H1 (cell line): ENCODE measurements at regions not wholly inside any gene's neighbourhood (a gene's known extent, or its start where the extent isn't known, plus 50 kb on each side); places are given as distances from the start of the nearest gene placed in this dataset.

Source experiments
- CTCF ChIA-PET: fragments of 300-600 bp; sonication (Branson Sonifier 250); formaldehyde crosslinking; loops from one replicate; lab custom pipeline; 2021; ENCODE audit not compliant: partially characterized antibody; lab: Charles Lee
- POLR2A ChIA-PET: fragments of 300-600 bp; sonication (Branson Sonifier 250); formaldehyde crosslinking; loops from one replicate; lab custom pipeline; 2021; ENCODE audit warnings: inconsistent platforms; ENCODE audit not compliant: partially characterized antibody; lab: Charles Lee
- DNase-seq, 2 experiments: peaks; one replicate each; pipeline versions ENCODE4 v3.0.0 to v3.0.0-alpha.2; 2010 to 2022; ENCODE audit warnings: low spot score in 2 of 2, low read depth in 1 of 2, mixed read lengths in 1 of 2
- FAIRE-seq: peaks from 2 replicates; lab custom pipeline; 2011; peaks lifted over from hg19 to GRCh38; lab: Jason Lieb, UNC
- H2AFZ ChIP-seq: 2 replicates; pipeline ENCODE4 v1.8.1; 2012; ENCODE audit warnings: low read length, inconsistent platforms
- H2AK5ac ChIP-seq: 2 replicates; pipeline ENCODE4 v1.6.1; 2013; ENCODE audit warnings: low read depth, low read length
- H2BK120ac ChIP-seq: replicated peaks from 2 replicates; pipeline ENCODE3; 2013; ENCODE audit warnings: low read depth, low read length, inconsistent platforms
- H2BK12ac ChIP-seq: 2 replicates; pipeline ENCODE4 v1.6.1; 2013; ENCODE audit warnings: low read depth, low read length
- H2BK15ac ChIP-seq: 2 replicates; pipeline ENCODE4 v1.6.1; 2013; ENCODE audit warnings: low read length
- H2BK20ac ChIP-seq: 2 replicates; pipeline ENCODE4 v1.6.1; 2013; ENCODE audit warnings: low read length
- H2BK5ac ChIP-seq: 2 replicates; pipeline ENCODE4 v1.6.1; 2013; ENCODE audit warnings: low read depth, low read length
- H3K14ac ChIP-seq: 2 replicates; pipeline ENCODE4 v1.6.1; 2013; ENCODE audit warnings: inconsistent platforms; ENCODE audit not compliant: insufficient read length
- H3K18ac ChIP-seq: 2 replicates; pipeline ENCODE4 v1.6.1; 2013; ENCODE audit warnings: low read length; ENCODE audit errors: extremely low read depth
- H3K23ac ChIP-seq: 2 replicates; pipeline ENCODE4 v1.6.1; 2013; ENCODE audit warnings: inconsistent platforms; ENCODE audit not compliant: insufficient read length
- H3K23me2 ChIP-seq: 2 replicates; pipeline ENCODE4 v1.6.1; 2013; ENCODE audit warnings: low read depth, low read length
- H3K27ac ChIP-seq: 2 replicates; pipeline ENCODE4 v1.6.1; 2011; ENCODE audit warnings: low read depth, low read length, inconsistent platforms
- H3K27me3 ChIP-seq, 4 experiments: replicated peaks in 1 of 4; 1 replicate in 1 of 4; 2 replicates in 3 of 4; pipeline versions ENCODE4 v1.6.1 to v1.8.1; 2011 to 2013; ENCODE audit warnings: low read length in 3 of 4, mild to moderate bottlenecking in 3 of 4, inconsistent platforms in 2 of 4, mixed read lengths in 2 of 4, moderate library complexity in 1 of 4; ENCODE audit not compliant: control insufficient read depth in 3 of 4, insufficient read depth in 3 of 4; ENCODE audit errors: extremely low read depth in 1 of 4
- H3K36me3 ChIP-seq, 4 experiments: 2 replicates each; pipeline versions ENCODE4 v1.6.1 to v1.8.1; 2011 to 2013; ENCODE audit warnings: mild to moderate bottlenecking in 4 of 4, low read length in 3 of 4, moderate library complexity in 2 of 4, control low read depth in 1 of 4, inconsistent platforms in 1 of 4; ENCODE audit not compliant: insufficient read depth in 4 of 4, control insufficient read depth in 2 of 4
- H3K4ac ChIP-seq: replicated peaks from 2 replicates; pipeline ENCODE3; 2013; ENCODE audit warnings: low read length, low read depth, mixed read lengths, inconsistent platforms; ENCODE audit not compliant: insufficient read length
- H3K4me1 ChIP-seq, 4 experiments: replicated peaks in 1 of 4; 1 replicate in 1 of 4; 2 replicates in 3 of 4; pipeline versions ENCODE4 v1.6.1 to v1.8.1; 2011 to 2013; ENCODE audit warnings: low read length in 3 of 4, inconsistent platforms in 2 of 4, mixed read lengths in 1 of 4; ENCODE audit not compliant: insufficient read depth in 4 of 4, control insufficient read depth in 3 of 4
- H3K4me2 ChIP-seq, 2 experiments: 2 replicates each; pipeline versions ENCODE4 v1.6.1 to v1.8.1; 2011 to 2013; ENCODE audit warnings: low read depth in 2 of 2, low read length in 2 of 2, control low read depth in 1 of 2, inconsistent platforms in 1 of 2, mild to moderate bottlenecking in 1 of 2; ENCODE audit not compliant: insufficient read depth in 1 of 2
- H3K4me3 ChIP-seq, 4 experiments: fragments of 200-600, 300-600 bp in 1 of 4; sonication (generic), shearing (Covaris generic), sonication (Bioruptor Twin) in 1 of 4; 2 replicates each; pipeline versions ENCODE4 v1.5.1 to v1.8.1; 2011 to 2016; ENCODE audit warnings: low read length in 4 of 4, low read depth in 3 of 4, control low read depth in 2 of 4, inconsistent platforms in 2 of 4, mild to moderate bottlenecking in 2 of 4, mixed read lengths in 1 of 4, moderate library complexity in 1 of 4; ENCODE audit not compliant: insufficient read depth in 2 of 4; ENCODE audit errors: extremely low read depth in 1 of 4
- H3K56ac ChIP-seq: replicated peaks from 2 replicates; pipeline ENCODE3; 2013; ENCODE audit warnings: low read depth, mild to moderate bottlenecking, mixed read lengths, low read length, inconsistent platforms; ENCODE audit not compliant: insufficient read length
- H3K79me1 ChIP-seq: 2 replicates; pipeline ENCODE4 v1.6.1; 2013; ENCODE audit warnings: low read depth, low read length, control low read depth
- H3K79me2 ChIP-seq, 2 experiments: 2 replicates each; pipeline versions ENCODE4 v1.6.1 to v1.8.1; 2012 to 2013; ENCODE audit warnings: low read length in 2 of 2, mild to moderate bottlenecking in 2 of 2, inconsistent platforms in 1 of 2; ENCODE audit not compliant: insufficient read depth in 2 of 2, control insufficient read depth in 1 of 2
- H3K9ac ChIP-seq, 4 experiments: replicated peaks in 1 of 4; 1 replicate in 1 of 4; 2 replicates in 3 of 4; pipeline versions ENCODE4 v1.6.1 to v1.8.1; 2011 to 2013; ENCODE audit warnings: low read depth in 3 of 4, low read length in 3 of 4, control low read depth in 2 of 4, mild to moderate bottlenecking in 2 of 4, moderate library complexity in 2 of 4, inconsistent platforms in 1 of 4; ENCODE audit errors: extremely low read depth in 1 of 4
- H3K9me3 ChIP-seq, 2 experiments: 2 replicates each; pipeline versions ENCODE4 v1.6.1 to v1.8.1; 2012 to 2013; ENCODE audit warnings: mild to moderate bottlenecking in 2 of 2, moderate library complexity in 2 of 2, control low read depth in 1 of 2, inconsistent platforms in 1 of 2, low read depth in 1 of 2, low read length in 1 of 2, mixed read lengths in 1 of 2; ENCODE audit not compliant: insufficient read depth in 2 of 2
- H4K20me1 ChIP-seq, 2 experiments: replicated peaks in 1 of 2; 2 replicates each; pipeline versions ENCODE3 to v1.8.1; 2011 to 2013; ENCODE audit warnings: inconsistent platforms in 2 of 2, low read length in 2 of 2, mild to moderate bottlenecking in 1 of 2; ENCODE audit not compliant: insufficient read depth in 2 of 2, control insufficient read depth in 1 of 2
- H4K5ac ChIP-seq: 2 replicates; pipeline ENCODE4 v1.6.1; 2013; ENCODE audit warnings: low read length, low read depth, mixed read lengths, inconsistent platforms; ENCODE audit not compliant: insufficient read length
- H4K8ac ChIP-seq: 2 replicates; pipeline ENCODE4 v1.8.0; 2013; ENCODE audit warnings: mild to moderate bottlenecking, moderate library complexity, low read length, inconsistent platforms; ENCODE audit not compliant: insufficient read depth; ENCODE audit errors: extremely low read depth
- H4K91ac ChIP-seq: replicated peaks from 2 replicates; pipeline ENCODE3; 2013; ENCODE audit warnings: low read length, mixed read lengths, inconsistent platforms; ENCODE audit not compliant: insufficient read length
- CREB1 ChIP-seq: IDR thresholded peaks from 2 replicates; pipeline ENCODE4 v1.6.1; 2012; ENCODE audit warnings: inconsistent platforms
- CTCF ChIP-seq, 3 experiments: IDR thresholded peaks; 1 replicate in 2 of 3; 2 replicates in 1 of 3; pipeline versions ENCODE4 v1.5.1 to v1.6.1; 2011; ENCODE audit warnings: low read length in 3 of 3, mild to moderate bottlenecking in 3 of 3, inconsistent platforms in 2 of 3, low read depth in 1 of 3, moderate library complexity in 1 of 3; ENCODE audit not compliant: insufficient read depth in 1 of 3; ENCODE audit errors: control extremely low read depth in 1 of 3
- E2F6 ChIP-seq: IDR thresholded peaks from 2 replicates; pipeline ENCODE4 v1.6.1; 2012; ENCODE audit warnings: inconsistent platforms
- EP300 ChIP-seq, 2 experiments: IDR thresholded peaks; 1 replicate in 1 of 2; 2 replicates in 1 of 2; pipeline ENCODE4 v1.6.1; 2011 to 2012; ENCODE audit warnings: low read depth in 2 of 2, low read length in 2 of 2, mild to moderate bottlenecking in 2 of 2, borderline replicate concordance in 1 of 2, inconsistent platforms in 1 of 2, moderate library complexity in 1 of 2
- POLR2AphosphoS5 ChIP-seq: IDR thresholded peaks from 2 replicates; pipeline ENCODE4 v1.6.1; 2011; ENCODE audit warnings: low read depth, low read length
- RFX5 ChIP-seq: IDR thresholded peaks from 2 replicates; pipeline ENCODE4 v1.6.1; 2011; ENCODE audit warnings: low read depth, low read length, improper control_type of control experiment, borderline replicate concordance
- SIN3A ChIP-seq, 2 experiments: IDR thresholded peaks in 1 of 2; conservative IDR thresholded peaks in 1 of 2; 2 replicates each; pipeline ENCODE4 v1.6.1; 2011 to 2012; ENCODE audit warnings: low read length in 2 of 2, improper control_type of control experiment in 1 of 2, low read depth in 1 of 2, mild to moderate bottlenecking in 1 of 2
- SIRT6 ChIP-seq: IDR thresholded peaks from one replicate; pipeline ENCODE4 v1.7.1; 2012; ENCODE audit warnings: low read length, inconsistent platforms
- SP1 ChIP-seq: IDR thresholded peaks from 2 replicates; pipeline ENCODE4 v1.6.1; 2011; ENCODE audit warnings: low read depth, low read length
- SP2 ChIP-seq: IDR thresholded peaks from 2 replicates; pipeline ENCODE4 v1.6.1; 2012; ENCODE audit warnings: mild to moderate bottlenecking, low read length, inconsistent platforms
- SRF ChIP-seq: IDR thresholded peaks from 2 replicates; pipeline ENCODE4 v1.6.1; 2011; ENCODE audit warnings: mild to moderate bottlenecking, low read depth, low read length, moderate library complexity
- TBP ChIP-seq: IDR thresholded peaks from 2 replicates; pipeline ENCODE4 v1.6.1; 2011; ENCODE audit warnings: low read depth, low read length, improper control_type of control experiment
- YY1 ChIP-seq: IDR thresholded peaks from 2 replicates; pipeline ENCODE4 v1.6.1; 2011; ENCODE audit warnings: low read depth, mild to moderate bottlenecking, low read length
- WGBS, 2 experiments: shearing (Covaris generic) in 1 of 2; methylation state at CpG; one replicate each; pipeline versions ENCODE4 v1.1.6 to v1.1.7; 2013 to 2015; ENCODE audit warnings: low lambda C conversion rate in 2 of 2, mixed read lengths in 2 of 2, inconsistent platforms in 1 of 2, low coverage in 1 of 2, missing lambda C conversion rate in 1 of 2; ENCODE audit not compliant: insufficient replicate concordance in 2 of 2, insufficient coverage in 1 of 2, insufficient read length in 1 of 2; ENCODE audit errors: extremely low coverage in 1 of 2, missing lambda C conversion rate in 1 of 2; 5-methylcytosine and 5-hydroxymethylcytosine counted together

- H3K56ac ChIP-seq, result no peak overlapping the region
- no peak overlapping the region for H3K27ac ChIP-seq
- no peaks in the 10 kb centered on the region for H3K36me3 ChIP-seq
- H4K91ac ChIP-seq, result no peak overlapping the region
- no peak overlapping the region for H3K9ac ChIP-seq
- H3K4ac ChIP-seq, result no peak overlapping the region
- no peak overlapping the region for H2BK20ac ChIP-seq
- no peak overlapping the region for H2BK12ac ChIP-seq
- no peak overlapping the region for H3K18ac ChIP-seq
- no peaks in the 10 kb centered on the region for H4K20me1 ChIP-seq
- H4K8ac ChIP-seq, result no peak overlapping the region
- H2AK5ac ChIP-seq, result no peak overlapping the region
- H3K9me3 ChIP-seq, result peaks cover 78 to 98% of the 10 kb centered on the region in 2 experiments
- CTCF ChIA-PET, result no interaction called here
- no peaks in the 10 kb centered on the region for H3K4me1 ChIP-seq
- H2BK120ac ChIP-seq, result no peak overlapping the region
- H2AFZ ChIP-seq, result no peak overlapping the region
- no peak overlapping the region for H4K5ac ChIP-seq
- H3K4me3 ChIP-seq, result no peak overlapping the region
- no peak overlapping the region for H2BK5ac ChIP-seq
- POLR2A ChIA-PET, result no interaction called here
- peaks cover 4% of the 10 kb centered on the region; the same call in 1 of the 2 replicates for H3K23me2 ChIP-seq
- H2BK15ac ChIP-seq, result no peak overlapping the region
- H3K79me2 ChIP-seq, result no peaks in the 10 kb centered on the region
- H3K4me2 ChIP-seq, result no peak overlapping the region
- no peak overlapping the region for H3K23ac ChIP-seq
- H3K79me1 ChIP-seq, result no peaks in the 10 kb centered on the region
- no peak for FAIRE-seq
- no peak for DNase-seq
- H3K27me3 ChIP-seq, result no peaks in the 10 kb centered on the region
- no peak overlapping the region for H3K14ac ChIP-seq
- WGBS, 2 experiments, result 89% methylated on average over 3 of the region's 3 CpGs; no CpG with 5 or more reads in 1 of the 2 experiments
- TF ChIP-seq SP1 (no peak), E2F6 (no peak), POLR2AphosphoS5 (no peak), CTCF (IDR thresholded peaks at IDR 0.05; ENCODE audit: control extremely low read depth in 1 of 3, insufficient read depth in 1 of 3, low read depth in 1 of 3, low read length in 3 of 3) (no peak), SIN3A (conservative IDR thresholded peaks at IDR 0.05 in 1 of 2, IDR thresholded peaks at IDR 0.05 in 1 of 2; ENCODE audit: low read depth in 1 of 2, low read length in 2 of 2) (no peak), YY1 (no peak), EP300 (IDR thresholded peaks at IDR 0.05; ENCODE audit: borderline replicate concordance in 1 of 2, low read depth in 2 of 2, low read length in 2 of 2) (no peak), SIRT6 (no peak), TBP (no peak), CREB1 (no peak), RFX5 (no peak), SRF (no peak), SP2 (no peak)
These were observed 956.9 kb upstream of the ZNF722 start for GRCh38 chr7:63041786-63042185.
